Epithelial cell of esophagus (primary cell): ENCODE measurements at regions not wholly inside any gene's neighbourhood (a gene's known extent, or its start where the extent isn't known, plus 50 kb on each side); places are given as distances from the start of the nearest gene placed in this dataset.
A peak's percentile ranks its signal among the peaks of the same experiment; 100 is the strongest.

Experiments used
- DNase-seq: peaks from one replicate; pipeline ENCODE4 v3.0.0; 2010; ENCODE audit warnings: low read depth
- H3K4me3 ChIP-seq: 2 replicates; pipeline ENCODE4 v1.5.1; 2011; ENCODE audit warnings: mild to moderate bottlenecking, low read length, control low read depth
- CTCF ChIP-seq: IDR thresholded peaks from 2 replicates; pipeline ENCODE4 v1.5.1; 2011; ENCODE audit warnings: low read depth, mild to moderate bottlenecking, low read length, control low read depth, inconsistent platforms; ENCODE audit not compliant: insufficient read depth; ENCODE audit errors: missing control alignments

- TF ChIP-seq CTCF, result no peak
- H3K4me3 ChIP-seq, result no peak overlapping the region
- DNase-seq, result no peak
Measured at GRCh38 chr9:102114557-102114956, 376.1 kb upstream of the GRIN3A start.

GRCh38 chr9:102113191-102113590 lies 374.7 kb upstream of the GRIN3A start:
- no peak for DNase-seq
- no peak overlapping the region for H3K4me3 ChIP-seq
- no peak for TF ChIP-seq CTCF

GRCh38 chr9:102106439-102106838 lies 368.0 kb upstream of the GRIN3A start:
- no peak overlapping the region for H3K4me3 ChIP-seq
- TF ChIP-seq CTCF, result no peak
- DNase-seq, result no peak

GRCh38 chr9:102101723-102102122 lies 363.3 kb upstream of the GRIN3A start:
- no peak for TF ChIP-seq CTCF
- H3K4me3 ChIP-seq, result no peak overlapping the region
- DNase-seq, result peak; percentile 16

- no peak for TF ChIP-seq CTCF
- H3K4me3 ChIP-seq, result no peak overlapping the region
- no peak for DNase-seq
Measured at GRCh38 chr9:102087141-102087540, 348.7 kb upstream of the GRIN3A start.

- no peak for DNase-seq
- no peak overlapping the region for H3K4me3 ChIP-seq
- TF ChIP-seq CTCF, result no peak
Measured at GRCh38 chr9:102085548-102085947, 347.1 kb upstream of the GRIN3A start.

GRCh38 chr9:102072059-102072764 lies 333.8 kb upstream of the GRIN3A start:
- no peak for DNase-seq
- H3K4me3 ChIP-seq, result no peak overlapping the region
- no peak for TF ChIP-seq CTCF
